Hepatocyte (in vitro differentiated cells): ENCODE measurements at regions not wholly inside any gene's neighbourhood (a gene's known extent, or its start where the extent isn't known, plus 50 kb on each side); places are given as distances from the start of the nearest gene placed in this dataset.

Experiments
- DNase-seq: peaks from one replicate; pipeline ENCODE4 v3.0.0-alpha.2; 2016; ENCODE audit warnings: low spot score
- H2AFZ ChIP-seq: fragments of 200-600 bp; sonication (generic); 2 replicates; pipeline ENCODE4 v1.6.0; 2016; ENCODE audit warnings: antibody characterized with exemption, mild to moderate bottlenecking
- H3K27ac ChIP-seq: fragments of 200-600 bp; sonication (generic); 2 replicates; pipeline ENCODE4 v1.5.1; 2016; ENCODE audit warnings: mild to moderate bottlenecking
- H3K27me3 ChIP-seq: fragments of 200-600 bp; sonication (generic); 2 replicates; pipeline ENCODE4 v1.6.1; 2016
- H3K36me3 ChIP-seq: fragments of 200-600 bp; sonication (generic); replicated peaks from 2 replicates; pipeline ENCODE4 v1.5.1; 2016; ENCODE audit warnings: low read depth; ENCODE audit not compliant: insufficient read depth
- H3K4me1 ChIP-seq: fragments of 200-600 bp; sonication (generic); 2 replicates; pipeline ENCODE4 v1.5.1; 2016; ENCODE audit warnings: mild to moderate bottlenecking, moderate library complexity; ENCODE audit not compliant: insufficient read depth
- H3K4me2 ChIP-seq: fragments of 200-600 bp; sonication (generic); 2 replicates; pipeline ENCODE4 v1.6.0; 2016
- H3K4me3 ChIP-seq: fragments of 200-600 bp; sonication (generic); 2 replicates; pipeline ENCODE4 v1.5.1; 2016; ENCODE audit warnings: mild to moderate bottlenecking
- H3K79me2 ChIP-seq: fragments of 200-600 bp; sonication (generic); 2 replicates; pipeline ENCODE4 v1.6.0; 2017; ENCODE audit warnings: mild to moderate bottlenecking
- H3K9me2 ChIP-seq: fragments of 200-600 bp; sonication (generic); replicated peaks from 2 replicates; pipeline ENCODE4 v1.6.0; 2017; ENCODE audit warnings: mild to moderate bottlenecking; ENCODE audit not compliant: insufficient read depth
- H3K9me3 ChIP-seq: fragments of 200-600 bp; sonication (generic); 2 replicates; pipeline ENCODE4 v1.5.1; 2016; ENCODE audit warnings: low read depth, mild to moderate bottlenecking
- H4K20me1 ChIP-seq: fragments of 200-600 bp; sonication (generic); 2 replicates; pipeline ENCODE4 v1.6.0; 2016; ENCODE audit warnings: mild to moderate bottlenecking; ENCODE audit not compliant: insufficient read depth, poor library complexity, severe bottlenecking
- CTCF ChIP-seq: fragments of 200-600 bp; sonication (generic); IDR thresholded peaks from 2 replicates; pipeline ENCODE4 v1.5.1; 2016; ENCODE audit warnings: antibody characterized with exemption, mild to moderate bottlenecking; ENCODE audit not compliant: poor library complexity
- EZH2 ChIP-seq: fragments of 200-600 bp; sonication (generic); IDR thresholded peaks from 2 replicates; pipeline ENCODE4 v1.6.1; 2016; ENCODE audit warnings: antibody characterized with exemption, mild to moderate bottlenecking, borderline replicate concordance
- EZH2phosphoT487 ChIP-seq: fragments of 200-600 bp; sonication (generic); IDR thresholded peaks from one replicate; pipeline ENCODE4 v1.6.1; 2018; ENCODE audit warnings: antibody characterized with exemption, mild to moderate bottlenecking, low read depth, moderate library complexity; ENCODE audit not compliant: unreplicated experiment, severe bottlenecking
- WGBS: methylation state at CpG from one replicate; pipeline ENCODE4 v1.1.6; 2016; ENCODE audit warnings: low lambda C conversion rate; ENCODE audit errors: missing lambda C conversion rate; 5-methylcytosine and 5-hydroxymethylcytosine counted together

- H2AFZ ChIP-seq: no peak overlapping the region
- no peaks in the 10 kb centered on the region for H3K36me3 ChIP-seq
- H3K27me3 ChIP-seq: no peaks in the 10 kb centered on the region
- no peaks in the 10 kb centered on the region for H3K9me3 ChIP-seq
- no peaks in the 10 kb centered on the region for H4K20me1 ChIP-seq
- no peaks in the 10 kb centered on the region for H3K79me2 ChIP-seq
- no peak overlapping the region for H3K4me2 ChIP-seq
- no peak overlapping the region for H3K4me3 ChIP-seq
- H3K4me1 ChIP-seq: no peaks in the 10 kb centered on the region
- H3K27ac ChIP-seq: no peak overlapping the region
- H3K9me2 ChIP-seq: no peaks in the 10 kb centered on the region
- TF ChIP-seq CTCF (no peak), EZH2phosphoT487 (no peak), EZH2 (no peak)
- 91% methylated on average over 3 of the region's 3 CpGs for WGBS
- DNase-seq: no peak
Observed at GRCh38 chr2:103594823-103595222, 833.0 kb downstream of the TMEM182 start.

- Histone ChIP-seq H3K9me2 (no peaks in the 10 kb centered on the region), H3K27me3 (no peaks in the 10 kb centered on the region), H4K20me1 (no peaks in the 10 kb centered on the region), H3K4me2 (no peak overlapping the region), H3K79me2 (no peaks in the 10 kb centered on the region), H3K36me3 (no peaks in the 10 kb centered on the region), H3K4me1 (no peaks in the 10 kb centered on the region), H3K9me3 (no peaks in the 10 kb centered on the region), H3K27ac (no peak overlapping the region), H3K4me3 (no peak overlapping the region), H2AFZ (no peak overlapping the region)
- 79% methylated on average over 7 of the region's 7 CpGs for WGBS
- TF ChIP-seq CTCF (no peak), EZH2phosphoT487 (no peak), EZH2 (no peak)
- DNase-seq: no peak
Observed at GRCh38 chr2:103605071-103605780, 843.4 kb downstream of the TMEM182 start.

- H3K4me3 ChIP-seq: no peak overlapping the region
- H3K36me3 ChIP-seq: no peaks in the 10 kb centered on the region
- no peaks in the 10 kb centered on the region for H3K9me2 ChIP-seq
- H3K27ac ChIP-seq: no peak overlapping the region
- no peak overlapping the region for H3K4me2 ChIP-seq
- no peak for TF ChIP-seq CTCF
- TF ChIP-seq EZH2phosphoT487: no peak
- no peak for TF ChIP-seq EZH2
- H2AFZ ChIP-seq: no peak overlapping the region
- 83% methylated on average over 5 of the region's 5 CpGs for WGBS
- H4K20me1 ChIP-seq: no peaks in the 10 kb centered on the region
- no peaks in the 10 kb centered on the region for H3K79me2 ChIP-seq
- DNase-seq: no peak
- H3K9me3 ChIP-seq: no peaks in the 10 kb centered on the region
- no peaks in the 10 kb centered on the region for H3K4me1 ChIP-seq
- H3K27me3 ChIP-seq: no peaks in the 10 kb centered on the region
Observed at GRCh38 chr2:103615611-103616105, 853.8 kb downstream of the TMEM182 start.
